DOHH2 (cell line): ENCODE measurements at regions not wholly inside any gene's neighbourhood (a gene's known extent, or its start where the extent isn't known, plus 50 kb on each side); places are given as distances from the start of the nearest gene placed in this dataset.

ENCODE experiments used
- H3F3A ChIP-seq: fragments of 200-600 bp; sonication (generic), shearing (Covaris generic); 2 replicates; pipeline ENCODE4 v1.6.0; 2016; ENCODE audit warnings: antibody characterized with exemption, mild to moderate bottlenecking; ENCODE audit not compliant: control insufficient read depth, insufficient read depth
- H3K27ac ChIP-seq: fragments of 200-600 bp; sonication (generic); 2 replicates; pipeline ENCODE4 v1.5.1; 2014; ENCODE audit warnings: low read depth, mild to moderate bottlenecking, low read length, moderate library complexity
- H3K27me3 ChIP-seq: fragments of 200-600 bp; sonication (generic); 2 replicates; pipeline ENCODE4 v1.6.1; 2014; ENCODE audit warnings: mild to moderate bottlenecking, low read length, mixed read lengths; ENCODE audit not compliant: control insufficient read depth
- H3K36me3 ChIP-seq: fragments of 200-600 bp; sonication (generic); 2 replicates; pipeline ENCODE4 v1.6.1; 2014; ENCODE audit warnings: mild to moderate bottlenecking, low read length, moderate library complexity, mixed read lengths; ENCODE audit not compliant: control insufficient read depth
- H3K4me1 ChIP-seq: fragments of 200-600 bp; sonication (generic); 2 replicates; pipeline ENCODE4 v1.6.1; 2014; ENCODE audit warnings: mild to moderate bottlenecking, low read length, mixed read lengths; ENCODE audit not compliant: control insufficient read depth
- H3K4me2 ChIP-seq: fragments of 200-600 bp; sonication (generic); 2 replicates; pipeline ENCODE4 v1.6.0; 2014; ENCODE audit warnings: mild to moderate bottlenecking, low read length, moderate library complexity
- H3K4me3 ChIP-seq: fragments of 200-600 bp; sonication (generic); 2 replicates; pipeline ENCODE4 v1.5.1; 2014; ENCODE audit warnings: mild to moderate bottlenecking, low read length, mixed read lengths
- H3K79me2 ChIP-seq: fragments of 200-600 bp; sonication (generic); 2 replicates; pipeline ENCODE4 v1.6.1; 2014; ENCODE audit warnings: mild to moderate bottlenecking, low read length, mixed read lengths; ENCODE audit not compliant: control insufficient read depth
- H3K9me2 ChIP-seq: fragments of 200-600 bp; sonication (generic); replicated peaks from 2 replicates; pipeline ENCODE4 v1.6.1; 2014; ENCODE audit warnings: mild to moderate bottlenecking, low read length, mixed read lengths; ENCODE audit not compliant: control insufficient read depth
- H3K9me3 ChIP-seq: fragments of 200-600 bp; sonication (generic); 2 replicates; pipeline ENCODE4 v1.6.1; 2014; ENCODE audit warnings: antibody characterized with exemption, low read length, mixed read lengths; ENCODE audit not compliant: control insufficient read depth, insufficient read depth
- H4K20me1 ChIP-seq: fragments of 200-600 bp; sonication (generic); 2 replicates; pipeline ENCODE4 v1.6.0; 2014; ENCODE audit warnings: low read depth, mild to moderate bottlenecking, antibody characterized with exemption, low read length, moderate library complexity; ENCODE audit not compliant: control insufficient read depth, insufficient read depth
- CTCF ChIP-seq: fragments of 200-600 bp; sonication (generic); IDR thresholded peaks from one replicate; pipeline ENCODE4 v1.5.1; 2014; ENCODE audit warnings: antibody characterized with exemption, mild to moderate bottlenecking, low read depth, low read length; ENCODE audit not compliant: poor library complexity, severe bottlenecking
- EZH2phosphoT487 ChIP-seq: fragments of 200-600 bp; sonication (generic); IDR thresholded peaks from 2 replicates; pipeline ENCODE4 v1.6.1; 2017; ENCODE audit warnings: borderline replicate concordance, mild to moderate bottlenecking, antibody characterized with exemption, low read length, moderate library complexity, mixed read lengths

- Histone ChIP-seq H3F3A (no peaks in the 10 kb centered on the region), H3K9me2 (no peaks in the 10 kb centered on the region), H3K79me2 (no peaks in the 10 kb centered on the region), H3K4me2 (no peak overlapping the region), H3K9me3 (no peaks in the 10 kb centered on the region), H3K36me3 (no peaks in the 10 kb centered on the region), H3K4me1 (peaks cover 6% of the 10 kb centered on the region), H3K4me3 (no peak overlapping the region), H4K20me1 (no peaks in the 10 kb centered on the region), H3K27ac (no peak overlapping the region), H3K27me3 (no peaks in the 10 kb centered on the region)
- TF ChIP-seq CTCF: no peak
- no peak for TF ChIP-seq EZH2phosphoT487
Observed at GRCh38 chr10:31140716-31141115, 109.1 kb upstream of the ZNF438 start.

GRCh38 chr10:31142026-31142425 lies 110.4 kb upstream of the ZNF438 start:
- H3K27ac ChIP-seq: no peak overlapping the region
- no peak overlapping the region for H3K4me3 ChIP-seq
- TF ChIP-seq CTCF (no peak), EZH2phosphoT487 (no peak)
- no peaks in the 10 kb centered on the region for H3K79me2 ChIP-seq
- H3K4me1 ChIP-seq: peaks cover 4% of the 10 kb centered on the region
- H3K9me2 ChIP-seq: no peaks in the 10 kb centered on the region
- H3K27me3 ChIP-seq: no peaks in the 10 kb centered on the region
- no peak overlapping the region for H3K4me2 ChIP-seq
- H3F3A ChIP-seq: no peaks in the 10 kb centered on the region
- no peaks in the 10 kb centered on the region for H3K9me3 ChIP-seq
- no peaks in the 10 kb centered on the region for H3K36me3 ChIP-seq
- no peaks in the 10 kb centered on the region for H4K20me1 ChIP-seq

GRCh38 chr10:31143331-31143935 lies 111.8 kb upstream of the ZNF438 start:
- H3K9me3 ChIP-seq: no peaks in the 10 kb centered on the region
- H3K79me2 ChIP-seq: no peaks in the 10 kb centered on the region
- no peaks in the 10 kb centered on the region for H3K9me2 ChIP-seq
- no peak overlapping the region for H3K4me2 ChIP-seq
- no peaks in the 10 kb centered on the region for H3K4me1 ChIP-seq
- H4K20me1 ChIP-seq: no peaks in the 10 kb centered on the region
- H3F3A ChIP-seq: no peaks in the 10 kb centered on the region
- H3K4me3 ChIP-seq: no peak overlapping the region
- H3K27ac ChIP-seq: no peak overlapping the region
- TF ChIP-seq CTCF (no peak), EZH2phosphoT487 (no peak)
- H3K27me3 ChIP-seq: no peaks in the 10 kb centered on the region
- no peaks in the 10 kb centered on the region for H3K36me3 ChIP-seq
